Mesothelial cell of epicardium (in vitro differentiated cells): ENCODE measurements at regions not wholly inside any gene's neighbourhood (a gene's known extent, or its start where the extent isn't known, plus 50 kb on each side); places are given as distances from the start of the nearest gene placed in this dataset.
"Not testable (repeated sequence)": the region's sequence is repeated elsewhere in the genome, so short reads cannot be mapped to it uniquely, and the experiment has no call there.

Experiments
- DNase-seq, 2 experiments: peaks; one replicate each; pipeline ENCODE4 v3.0.0; 2021; ENCODE audit warnings: low spot score in 2 of 2; ENCODE audit not compliant: unreplicated experiment in 2 of 2
- H3K27ac Mint-ChIP-seq: 2 replicates; pipeline ENCODE4 v1.8.0; 2021; ENCODE audit warnings: mixed read lengths
- H3K27me3 Mint-ChIP-seq: 2 replicates; pipeline ENCODE4 v1.8.0; 2021; ENCODE audit warnings: low read depth, mixed read lengths
- H3K36me3 Mint-ChIP-seq: 2 replicates; pipeline ENCODE4 v1.8.0; 2021; ENCODE audit warnings: mixed read lengths
- H3K4me1 Mint-ChIP-seq: 2 replicates; pipeline ENCODE4 v1.8.0; 2021; ENCODE audit warnings: mixed read lengths
- H3K4me3 Mint-ChIP-seq: 2 replicates; pipeline ENCODE4 v1.8.0; 2021; ENCODE audit warnings: mild to moderate bottlenecking, moderate library complexity, mixed read lengths
- H3K9me3 Mint-ChIP-seq: 2 replicates; pipeline ENCODE4 v1.8.0; 2021; ENCODE audit warnings: mixed read lengths
- CTCF ChIP-seq: fragments of 200-600 bp; sonication (generic); IDR thresholded peaks from one replicate; pipeline ENCODE4 v1.5.0; 2021; ENCODE audit warnings: antibody characterized with exemption; ENCODE audit not compliant: unreplicated experiment

GRCh38 chr7:131933751-131934289 is 377.4 kb upstream of the PODXL start:
- TF ChIP-seq CTCF = no peak
- DNase-seq = no peak
- Mint-ChIP-seq H3K9me3 (no peaks in the 10 kb centered on the region), H3K27me3 (peaks cover 86% of the 10 kb centered on the region), H3K27ac (no peak overlapping the region), H3K4me3 (no peak overlapping the region), H3K36me3 (no peaks in the 10 kb centered on the region), H3K4me1 (no peaks in the 10 kb centered on the region)

- H3K4me3 Mint-ChIP-seq, H3K4me1 Mint-ChIP-seq, H3K27ac Mint-ChIP-seq, DNase-seq, H3K9me3 Mint-ChIP-seq, H3K36me3 Mint-ChIP-seq: not testable (repeated sequence)
- H3K27me3 Mint-ChIP-seq = peaks cover 87% of the 10 kb centered on the region
Measured at GRCh38 chr7:131933219-131933618, 376.8 kb upstream of the PODXL start.

GRCh38 chr7:131932271-131932670 is 375.8 kb upstream of the PODXL start:
- TF ChIP-seq CTCF = no peak
- Mint-ChIP-seq H3K27me3 (peaks cover 85% of the 10 kb centered on the region), H3K9me3 (no peaks in the 10 kb centered on the region), H3K27ac (no peak overlapping the region), H3K36me3 (no peaks in the 10 kb centered on the region), H3K4me3 (no peak overlapping the region), H3K4me1 (no peaks in the 10 kb centered on the region)
- DNase-seq = no peak

- Mint-ChIP-seq H3K9me3 (no peaks in the 10 kb centered on the region), H3K4me3 (no peak overlapping the region), H3K27me3 (peaks cover 85% of the 10 kb centered on the region), H3K36me3 (no peaks in the 10 kb centered on the region), H3K27ac (no peak overlapping the region), H3K4me1 (no peaks in the 10 kb centered on the region)
- no peak for TF ChIP-seq CTCF
- DNase-seq = no peak
Measured at GRCh38 chr7:131931370-131931769, 374.9 kb upstream of the PODXL start.

GRCh38 chr7:131929632-131930031 is 373.2 kb upstream of the PODXL start:
- TF ChIP-seq CTCF = no peak
- peaks cover 81% of the 10 kb centered on the region for H3K27me3 Mint-ChIP-seq
- H3K27ac Mint-ChIP-seq = no peak overlapping the region
- H3K4me1 Mint-ChIP-seq = no peaks in the 10 kb centered on the region
- DNase-seq = no peak
- no peaks in the 10 kb centered on the region for H3K36me3 Mint-ChIP-seq
- no peak overlapping the region for H3K4me3 Mint-ChIP-seq
- no peaks in the 10 kb centered on the region for H3K9me3 Mint-ChIP-seq

- DNase-seq = no peak
- Mint-ChIP-seq H3K27me3 (peaks cover 75% of the 10 kb centered on the region), H3K4me3 (no peak overlapping the region), H3K4me1 (no peaks in the 10 kb centered on the region), H3K36me3 (no peaks in the 10 kb centered on the region), H3K27ac (no peak overlapping the region), H3K9me3 (no peaks in the 10 kb centered on the region)
- TF ChIP-seq CTCF = no peak
Measured at GRCh38 chr7:131927770-131928423, 371.5 kb upstream of the PODXL start.
